H9 (cell line): ENCODE measurements at regions not wholly inside any gene's neighbourhood (a gene's known extent, or its start where the extent isn't known, plus 50 kb on each side); places are given as distances from the start of the nearest gene placed in this dataset.

Experiments
- DNase-seq: peaks from one replicate; pipeline ENCODE4 v3.0.0-alpha.2; 2017
- H2AFZ ChIP-seq: one replicate; pipeline ENCODE4 v1.6.1; 2013; ENCODE audit warnings: mild to moderate bottlenecking, low read length, control low read depth, moderate library complexity
- H2AK5ac ChIP-seq: 2 replicates; pipeline ENCODE4 v1.6.1; 2013; ENCODE audit warnings: low read length, control low read depth, mixed read lengths; ENCODE audit not compliant: insufficient read length
- H2BK120ac ChIP-seq: one replicate; pipeline ENCODE4 v1.6.1; 2013; ENCODE audit warnings: low read depth, mild to moderate bottlenecking, low read length, control low read depth, inconsistent platforms; ENCODE audit not compliant: poor library complexity, severe bottlenecking
- H2BK12ac ChIP-seq: 2 replicates; pipeline ENCODE4 v1.6.1; 2013; ENCODE audit warnings: low read length, control low read depth, mixed read lengths, low read depth; ENCODE audit not compliant: insufficient read length
- H2BK15ac ChIP-seq: 2 replicates; pipeline ENCODE4 v1.6.1; 2013; ENCODE audit warnings: low read depth, low read length, control low read depth
- H2BK20ac ChIP-seq: one replicate; pipeline ENCODE4 v1.6.1; 2013; ENCODE audit warnings: low read depth, mild to moderate bottlenecking, low read length, control low read depth, inconsistent platforms; ENCODE audit not compliant: poor library complexity, severe bottlenecking
- H2BK5ac ChIP-seq: 2 replicates; pipeline ENCODE4 v1.6.1; 2013; ENCODE audit warnings: low read length, control low read depth, mixed read lengths; ENCODE audit not compliant: insufficient read length
- H3K14ac ChIP-seq: 2 replicates; pipeline ENCODE4 v1.6.1; 2013; ENCODE audit warnings: low read length, control low read depth; ENCODE audit not compliant: insufficient read depth
- H3K18ac ChIP-seq: 2 replicates; pipeline ENCODE4 v1.6.1; 2013; ENCODE audit warnings: low read depth, mild to moderate bottlenecking, mixed read lengths, low read length, control low read depth; ENCODE audit not compliant: insufficient read length
- H3K23ac ChIP-seq: 2 replicates; pipeline ENCODE4 v1.6.1; 2013; ENCODE audit warnings: low read length, control low read depth, mixed read lengths, low read depth; ENCODE audit not compliant: insufficient read length
- H3K23me2 ChIP-seq: 2 replicates; pipeline ENCODE4 v1.6.1; 2013; ENCODE audit warnings: low read depth, mild to moderate bottlenecking, mixed read lengths, low read length, control low read depth; ENCODE audit not compliant: insufficient read length, poor library complexity, severe bottlenecking
- H3K27ac ChIP-seq: 2 replicates; pipeline ENCODE4 v1.5.1; 2013; ENCODE audit warnings: low read length, control low read depth, mixed read lengths, low read depth; ENCODE audit not compliant: insufficient read length
- H3K27me3 ChIP-seq: 2 replicates; pipeline ENCODE4 v1.6.1; 2013; ENCODE audit warnings: low read length, control low read depth, inconsistent platforms; ENCODE audit not compliant: insufficient read depth
- H3K4ac ChIP-seq: 2 replicates; pipeline ENCODE4 v1.6.1; 2013; ENCODE audit warnings: low read depth, mild to moderate bottlenecking, control low read depth, inconsistent platforms, low read length, moderate library complexity
- H3K4me1 ChIP-seq: 2 replicates; pipeline ENCODE4 v1.6.1; 2013; ENCODE audit warnings: low read length, control low read depth, inconsistent platforms; ENCODE audit not compliant: insufficient read depth
- H3K4me2 ChIP-seq: 2 replicates; pipeline ENCODE4 v1.6.1; 2013; ENCODE audit warnings: low read length, control low read depth, mixed read lengths; ENCODE audit not compliant: insufficient read length, insufficient read depth
- H3K56ac ChIP-seq: 2 replicates; pipeline ENCODE4 v1.6.1; 2013; ENCODE audit warnings: low read depth, mild to moderate bottlenecking, mixed read lengths, low read length, control low read depth; ENCODE audit not compliant: insufficient read length
- H3K79me1 ChIP-seq: 2 replicates; pipeline ENCODE4 v1.6.1; 2013; ENCODE audit warnings: low read depth, mild to moderate bottlenecking, moderate library complexity, low read length, control low read depth, inconsistent platforms; ENCODE audit not compliant: insufficient read depth, poor library complexity, severe bottlenecking
- H3K79me2 ChIP-seq: 2 replicates; pipeline ENCODE4 v1.6.1; 2013; ENCODE audit warnings: low read length, control low read depth, inconsistent platforms; ENCODE audit not compliant: insufficient read depth
- H3K9ac ChIP-seq: 2 replicates; pipeline ENCODE4 v1.6.1; 2013; ENCODE audit warnings: low read length, control low read depth, mixed read lengths; ENCODE audit not compliant: insufficient read length; ENCODE audit errors: extremely low read depth
- H3K9me3 ChIP-seq: one replicate; pipeline ENCODE4 v1.6.1; 2013; ENCODE audit warnings: low read depth, low read length, inconsistent platforms; ENCODE audit not compliant: control insufficient read depth
- H3T11ph ChIP-seq: one replicate; pipeline ENCODE4 v1.6.1; 2013; ENCODE audit warnings: mild to moderate bottlenecking, low read length, control low read depth, inconsistent platforms
- H4K20me1 ChIP-seq: one replicate; pipeline ENCODE4 v1.6.1; 2013; ENCODE audit not compliant: control insufficient read depth, insufficient read length, insufficient read depth
- H4K5ac ChIP-seq: 2 replicates; pipeline ENCODE4 v1.6.1; 2013; ENCODE audit warnings: low read depth, mild to moderate bottlenecking, mixed read lengths, low read length, control low read depth; ENCODE audit not compliant: insufficient read length
- H4K8ac ChIP-seq: replicated peaks from 2 replicates; pipeline ENCODE4 v1.6.1; 2013; ENCODE audit warnings: low read length, control low read depth, mixed read lengths, low read depth; ENCODE audit not compliant: insufficient read length
- H4K91ac ChIP-seq: 2 replicates; pipeline ENCODE4 v1.6.1; 2013; ENCODE audit warnings: low read depth, mild to moderate bottlenecking, moderate library complexity, mixed read lengths, low read length, control low read depth; ENCODE audit not compliant: insufficient read length
- H3K27ac Mint-ChIP-seq, 3 experiments: 2 replicates in 2 of 3; 3 replicates in 1 of 3; pipeline ENCODE4 v1.8.0; 2020 to 2021; ENCODE audit warnings: mixed read lengths in 3 of 3, mild to moderate bottlenecking in 1 of 3, moderate library complexity in 1 of 3
- H3K27me3 Mint-ChIP-seq: 2 replicates; pipeline ENCODE4 v1.8.0; 2021; ENCODE audit warnings: low read depth, mild to moderate bottlenecking, moderate library complexity, mixed read lengths
- H3K36me3 Mint-ChIP-seq, 3 experiments: 2 replicates in 2 of 3; 3 replicates in 1 of 3; pipeline ENCODE4 v1.8.0; 2020 to 2021; ENCODE audit warnings: low read depth in 3 of 3, mixed read lengths in 3 of 3; ENCODE audit not compliant: insufficient read depth in 1 of 3
- H3K4me1 Mint-ChIP-seq, 2 experiments: 2 replicates each; pipeline ENCODE4 v1.8.0; 2020; ENCODE audit warnings: mixed read lengths in 2 of 2
- H3K4me3 Mint-ChIP-seq, 2 experiments: 2 replicates in 1 of 2; 3 replicates in 1 of 2; pipeline ENCODE4 v1.8.0; 2020 to 2021; ENCODE audit warnings: mild to moderate bottlenecking in 2 of 2, mixed read lengths in 2 of 2, moderate library complexity in 1 of 2
- H3K9me3 Mint-ChIP-seq, 2 experiments: 2 replicates in 1 of 2; 3 replicates in 1 of 2; pipeline ENCODE4 v1.8.0; 2020; ENCODE audit warnings: mild to moderate bottlenecking in 2 of 2, mixed read lengths in 2 of 2, moderate library complexity in 1 of 2
- WGBS: extraction: QIAGEN DNeasy Blood & Tissue Kit; methylation state at CpG from one replicate; pipeline ENCODE4 v1.1.7; 2013; ENCODE audit warnings: missing lambda C conversion rate, low lambda C conversion rate, mixed read lengths; ENCODE audit not compliant: insufficient read length; ENCODE audit errors: extremely low coverage; 5-methylcytosine and 5-hydroxymethylcytosine counted together
- TF ChIP-seq, protein P1 (sequence below): fragments of 200-600 bp; sonication (generic); conservative IDR thresholded peaks from 3 replicates; pipeline ENCODE4 v1.8.0; 2021; ENCODE audit warnings: antibody characterized with exemption, mild to moderate bottlenecking

DNA sequence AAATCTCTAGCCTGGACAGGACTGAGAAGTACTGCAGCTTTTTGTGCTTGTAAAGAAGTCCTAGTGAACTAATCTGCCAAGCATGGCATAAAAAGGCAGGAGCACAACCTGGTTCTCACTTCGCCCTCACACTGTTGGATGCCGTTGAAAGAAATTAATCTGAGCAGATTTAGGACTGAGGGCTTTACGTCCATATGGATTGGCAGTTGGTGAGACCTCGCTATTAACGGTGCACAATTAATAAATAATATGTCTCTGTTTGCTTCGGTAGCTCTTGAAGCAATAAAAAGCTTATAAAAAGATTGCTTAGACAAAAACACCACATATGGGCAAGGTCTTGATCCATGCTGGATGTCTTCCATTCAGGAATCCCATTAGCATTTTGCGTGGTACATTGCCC, 185.6 kb upstream of the EPHA7 start:
- no CpG with 5 or more reads among the region's 7 CpGs for WGBS
- no peaks in the 10 kb centered on the region for H3K36me3 Mint-ChIP-seq
- no peak overlapping the region for H3K4me2 ChIP-seq
- H3K9me3 Mint-ChIP-seq = no peaks in the 10 kb centered on the region
- H3K27me3 ChIP-seq = no peaks in the 10 kb centered on the region
- H4K20me1 ChIP-seq = no peaks in the 10 kb centered on the region
- H3K23ac ChIP-seq = no peak overlapping the region
- no peaks in the 10 kb centered on the region for H3K4me1 Mint-ChIP-seq
- no peaks in the 10 kb centered on the region for H3K79me2 ChIP-seq
- no peaks in the 10 kb centered on the region for H3K27me3 Mint-ChIP-seq
- H2AFZ ChIP-seq = peak overlapping the region; percentile 36
- no peaks in the 10 kb centered on the region for H3K79me1 ChIP-seq
- H3K56ac ChIP-seq = no peak overlapping the region
- H4K8ac ChIP-seq = no peak overlapping the region
- H3K4me3 Mint-ChIP-seq = no peak overlapping the region
- H3K23me2 ChIP-seq = no peaks in the 10 kb centered on the region
- H3K27ac ChIP-seq = no peak overlapping the region
- H3K18ac ChIP-seq = no peak overlapping the region
- H3K9me3 ChIP-seq = no peaks in the 10 kb centered on the region
- no peak overlapping the region for H4K5ac ChIP-seq
- no peak for DNase-seq
- H3T11ph ChIP-seq = no peak overlapping the region
- no peak overlapping the region for H2BK20ac ChIP-seq
- no peak overlapping the region for H2BK15ac ChIP-seq
- H2BK12ac ChIP-seq = no peak overlapping the region
- TF ChIP-seq, protein P1, sequence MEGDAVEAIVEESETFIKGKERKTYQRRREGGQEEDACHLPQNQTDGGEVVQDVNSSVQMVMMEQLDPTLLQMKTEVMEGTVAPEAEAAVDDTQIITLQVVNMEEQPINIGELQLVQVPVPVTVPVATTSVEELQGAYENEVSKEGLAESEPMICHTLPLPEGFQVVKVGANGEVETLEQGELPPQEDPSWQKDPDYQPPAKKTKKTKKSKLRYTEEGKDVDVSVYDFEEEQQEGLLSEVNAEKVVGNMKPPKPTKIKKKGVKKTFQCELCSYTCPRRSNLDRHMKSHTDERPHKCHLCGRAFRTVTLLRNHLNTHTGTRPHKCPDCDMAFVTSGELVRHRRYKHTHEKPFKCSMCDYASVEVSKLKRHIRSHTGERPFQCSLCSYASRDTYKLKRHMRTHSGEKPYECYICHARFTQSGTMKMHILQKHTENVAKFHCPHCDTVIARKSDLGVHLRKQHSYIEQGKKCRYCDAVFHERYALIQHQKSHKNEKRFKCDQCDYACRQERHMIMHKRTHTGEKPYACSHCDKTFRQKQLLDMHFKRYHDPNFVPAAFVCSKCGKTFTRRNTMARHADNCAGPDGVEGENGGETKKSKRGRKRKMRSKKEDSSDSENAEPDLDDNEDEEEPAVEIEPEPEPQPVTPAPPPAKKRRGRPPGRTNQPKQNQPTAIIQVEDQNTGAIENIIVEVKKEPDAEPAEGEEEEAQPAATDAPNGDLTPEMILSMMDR = no peak
- no peak overlapping the region for H2BK5ac ChIP-seq
- H2BK120ac ChIP-seq = no peak overlapping the region
- H2AK5ac ChIP-seq = no peak overlapping the region
- H3K4ac ChIP-seq = no peak overlapping the region
- H3K9ac ChIP-seq = no peak overlapping the region
- H3K14ac ChIP-seq = no peak overlapping the region
- H3K27ac Mint-ChIP-seq = no peak overlapping the region
- H3K4me1 ChIP-seq = no peaks in the 10 kb centered on the region
- no peak overlapping the region for H4K91ac ChIP-seq
